GM19438 (cell line): ENCODE measurements at regions not wholly inside any gene's neighbourhood (a gene's known extent, or its start where the extent isn't known, plus 50 kb on each side); places are given as distances from the start of the nearest gene placed in this dataset.
"Not testable (repeated sequence)": the region's sequence is repeated elsewhere in the genome, so short reads cannot be mapped to it uniquely, and the experiment has no call there.

Experiments
- ATAC-seq: cut with Tn5 transposase; IDR thresholded peaks from one replicate; pipeline ENCODE4 v1.9.1; 2021; ENCODE audit warnings: low read depth; ENCODE audit not compliant: unreplicated experiment

- ATAC-seq = no peak
Observed at GRCh38 chr3:197373096-197373495, 74.7 kb upstream of the DLG1 start.

GRCh38 chr3:197372047-197372661 lies 73.7 kb upstream of the DLG1 start:
- no peak for ATAC-seq

GRCh38 chr3:197371591-197372046 lies 73.2 kb upstream of the DLG1 start:
- ATAC-seq = no peak

GRCh38 chr3:197369545-197369944 lies 71.1 kb upstream of the DLG1 start:
- ATAC-seq = no peak

- no peak for ATAC-seq
Observed at GRCh38 chr3:197368821-197369220, 70.4 kb upstream of the DLG1 start.

- ATAC-seq = no peak
Observed at GRCh38 chr3:197368330-197368729, 69.9 kb upstream of the DLG1 start.

GRCh38 chr3:197367081-197367780 lies 68.8 kb upstream of the DLG1 start:
- no peak for ATAC-seq

GRCh38 chr3:197366301-197367044 lies 68.1 kb upstream of the DLG1 start:
- no peak for ATAC-seq

GRCh38 chr3:197365586-197365985 lies 67.2 kb upstream of the DLG1 start:
- no peak for ATAC-seq

- ATAC-seq = no peak
Observed at GRCh38 chr3:197364410-197365071, 66.1 kb upstream of the DLG1 start.

- no peak for ATAC-seq
Observed at GRCh38 chr3:197363553-197364409, 65.4 kb upstream of the DLG1 start.

GRCh38 chr3:197362081-197362480 lies 63.7 kb upstream of the DLG1 start:
- ATAC-seq = no peak

- not testable (repeated sequence) for ATAC-seq
Observed at GRCh38 chr3:197360095-197360494, 61.7 kb upstream of the DLG1 start.

- not testable (repeated sequence) for ATAC-seq
Observed at GRCh38 chr3:197359476-197359875, 61.1 kb upstream of the DLG1 start.

GRCh38 chr3:197356741-197357140 lies 58.3 kb upstream of the DLG1 start:
- ATAC-seq = no peak

GRCh38 chr3:197356275-197356674 lies 57.9 kb upstream of the DLG1 start:
- no peak for ATAC-seq

- no peak for ATAC-seq
Observed at GRCh38 chr3:197355713-197356112, 57.3 kb upstream of the DLG1 start.

GRCh38 chr3:197354568-197355001 lies 56.2 kb upstream of the DLG1 start:
- ATAC-seq = no peak

- ATAC-seq = no peak
Observed at GRCh38 chr3:197353867-197354567, 55.6 kb upstream of the DLG1 start.
